HEK293 (cell line): ENCODE measurements at regions not wholly inside any gene's neighbourhood (a gene's known extent, or its start where the extent isn't known, plus 50 kb on each side); places are given as distances from the start of the nearest gene placed in this dataset.

Experiments
- EGR2 ChIP-seq: fragments of 450-650 bp; formaldehyde crosslinking; IDR thresholded peaks from 2 replicates; pipeline ENCODE4 v1.5.1; 2016; ENCODE audit warnings: low read depth, missing biosample characterization, missing genetic modification characterization
- ZNF112 ChIP-seq: fragments of 450-650 bp; formaldehyde crosslinking; IDR thresholded peaks from 2 replicates; pipeline ENCODE4 v1.5.0; 2017; ENCODE audit warnings: missing biosample characterization, missing genetic modification characterization
- ZNF157 ChIP-seq: fragments of 450-650 bp; formaldehyde crosslinking; IDR thresholded peaks from 2 replicates; pipeline ENCODE4 v1.5.1; 2016; ENCODE audit warnings: missing biosample characterization, missing genetic modification characterization
- TF ChIP-seq, protein P1 (sequence below): fragments of 450-650 bp; formaldehyde crosslinking; IDR thresholded peaks from 2 replicates; pipeline ENCODE4 v1.5.1; 2016; ENCODE audit warnings: missing biosample characterization, missing genetic modification characterization

DNA sequence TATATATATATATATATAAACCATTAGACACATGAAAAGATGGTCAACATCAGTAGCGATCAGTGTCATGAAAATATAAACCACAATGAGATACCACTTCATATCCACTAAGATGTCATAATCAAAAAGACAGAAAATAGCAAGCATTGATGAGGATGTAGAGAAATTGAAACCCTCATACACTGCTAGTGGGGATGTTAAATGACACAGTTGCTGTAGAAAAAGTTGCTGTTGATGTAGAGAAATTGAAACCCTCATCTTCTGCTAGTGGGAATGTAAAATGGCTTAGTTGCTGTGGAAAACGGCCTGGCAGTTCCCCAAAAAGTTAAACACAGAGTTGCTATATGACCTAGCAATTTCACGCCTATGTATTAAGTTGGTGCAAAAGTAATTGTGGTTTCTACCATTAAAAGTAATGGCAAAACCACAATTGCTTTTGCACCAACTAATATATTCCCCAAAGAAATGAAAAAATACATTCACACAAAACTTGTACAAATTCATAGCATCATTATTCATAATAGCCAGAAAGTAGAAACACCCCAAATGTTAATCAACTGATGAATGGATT is 120.5 kb upstream of the ZWINT start:
- TF ChIP-seq ZNF112 (tag by site-specific recombination) (no peak), ZNF157 (tag by site-specific recombination) (no peak), EGR2 (no peak)
- TF ChIP-seq, protein P1, sequence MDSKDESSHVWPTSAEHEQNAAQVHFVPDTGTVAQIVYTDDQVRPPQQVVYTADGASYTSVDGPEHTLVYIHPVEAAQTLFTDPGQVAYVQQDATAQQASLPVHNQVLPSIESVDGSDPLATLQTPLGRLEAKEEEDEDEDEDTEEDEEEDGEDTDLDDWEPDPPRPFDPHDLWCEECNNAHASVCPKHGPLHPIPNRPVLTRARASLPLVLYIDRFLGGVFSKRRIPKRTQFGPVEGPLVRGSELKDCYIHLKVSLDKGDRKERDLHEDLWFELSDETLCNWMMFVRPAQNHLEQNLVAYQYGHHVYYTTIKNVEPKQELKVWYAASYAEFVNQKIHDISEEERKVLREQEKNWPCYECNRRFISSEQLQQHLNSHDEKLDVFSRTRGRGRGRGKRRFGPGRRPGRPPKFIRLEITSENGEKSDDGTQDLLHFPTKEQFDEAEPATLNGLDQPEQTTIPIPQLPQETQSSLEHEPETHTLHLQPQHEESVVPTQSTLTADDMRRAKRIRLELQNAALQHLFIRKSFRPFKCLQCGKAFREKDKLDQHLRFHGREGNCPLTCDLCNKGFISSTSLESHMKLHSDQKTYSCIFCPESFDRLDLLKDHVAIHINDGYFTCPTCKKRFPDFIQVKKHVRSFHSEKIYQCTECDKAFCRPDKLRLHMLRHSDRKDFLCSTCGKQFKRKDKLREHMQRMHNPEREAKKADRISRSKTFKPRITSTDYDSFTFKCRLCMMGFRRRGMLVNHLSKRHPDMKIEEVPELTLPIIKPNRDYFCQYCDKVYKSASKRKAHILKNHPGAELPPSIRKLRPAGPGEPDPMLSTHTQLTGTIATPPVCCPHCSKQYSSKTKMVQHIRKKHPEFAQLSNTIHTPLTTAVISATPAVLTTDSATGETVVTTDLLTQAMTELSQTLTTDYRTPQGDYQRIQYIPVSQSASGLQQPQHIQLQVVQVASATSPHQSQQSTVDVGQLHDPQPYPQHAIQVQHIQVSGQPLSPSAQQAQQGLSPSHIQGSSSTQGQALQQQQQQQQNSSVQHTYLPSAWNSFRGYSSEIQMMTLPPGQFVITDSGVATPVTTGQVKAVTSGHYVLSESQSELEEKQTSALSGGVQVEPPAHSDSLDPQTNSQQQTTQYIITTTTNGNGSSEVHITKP (tag by site-specific recombination), result no peak
